ENCODE measurements at regions not wholly inside any gene's neighbourhood (a gene's known extent, or its start where the extent isn't known, plus 50 kb on each side); places are given as distances from the start of the nearest gene placed in this dataset.

GRCh38 chr1:229822026-229822425 lies 196.0 kb downstream of the URB2 start:
- DNase-seq = no peak

- no peak for DNase-seq
These were observed 199.0 kb downstream of the URB2 start for GRCh38 chr1:229825042-229825441.

- no peak for DNase-seq
These were observed 202.4 kb downstream of the URB2 start for GRCh38 chr1:229828461-229828860.

- no peak for DNase-seq
These were observed 206.6 kb downstream of the URB2 start for GRCh38 chr1:229832695-229833094.

GRCh38 chr1:229834230-229834629 lies 208.2 kb downstream of the URB2 start:
- DNase-seq = no peak

GRCh38 chr1:229835226-229835625 lies 209.2 kb downstream of the URB2 start:
- DNase-seq = no peak

- no peak for DNase-seq
These were observed 210.3 kb downstream of the URB2 start for GRCh38 chr1:229836324-229836723.

- DNase-seq = no peak
These were observed 212.2 kb downstream of the URB2 start for GRCh38 chr1:229838204-229838603.

GRCh38 chr1:229839800-229840199 lies 213.8 kb downstream of the URB2 start:
- no peak for DNase-seq

GRCh38 chr1:229841230-229841629 lies 215.2 kb downstream of the URB2 start:
- DNase-seq = no peak

- no peak for DNase-seq
These were observed 216.5 kb downstream of the URB2 start for GRCh38 chr1:229842302-229843255.

- DNase-seq = no peak
These were observed 217.7 kb downstream of the URB2 start for GRCh38 chr1:229843627-229844238.

GRCh38 chr1:229844675-229845074 lies 218.6 kb downstream of the URB2 start:
- DNase-seq = no peak

- DNase-seq = no peak
These were observed 219.5 kb downstream of the URB2 start for GRCh38 chr1:229845410-229846138.

GRCh38 chr1:229846351-229846750 lies 220.3 kb downstream of the URB2 start:
- no peak for DNase-seq

GRCh38 chr1:229848752-229849677 lies 218.0 kb upstream of the GALNT2 start:
- DNase-seq = no peak

GRCh38 chr1:229851511-229851910 lies 215.5 kb upstream of the GALNT2 start:
- DNase-seq = no peak

GRCh38 chr1:229853751-229854150 lies 213.3 kb upstream of the GALNT2 start:
- DNase-seq = no peak

- no peak for DNase-seq
These were observed 212.4 kb upstream of the GALNT2 start for GRCh38 chr1:229854620-229855019.

- no peak for DNase-seq
These were observed 210.9 kb upstream of the GALNT2 start for GRCh38 chr1:229856009-229856650.

- no peak for DNase-seq
These were observed 209.5 kb upstream of the GALNT2 start for GRCh38 chr1:229857585-229857984.

Measured in left kidney (tissue), 1 donor.